Osteoblast (primary cell): ENCODE measurements at regions not wholly inside any gene's neighbourhood (a gene's known extent, or its start where the extent isn't known, plus 50 kb on each side); places are given as distances from the start of the nearest gene placed in this dataset.

ENCODE experiments used
- DNase-seq: peaks from one replicate; pipeline ENCODE4 v3.0.0; 2011; ENCODE audit warnings: low spot score, mixed read lengths; ENCODE audit not compliant: insufficient read length; ENCODE audit errors: missing footprints
- H2AFZ ChIP-seq: 2 replicates; pipeline ENCODE4 v1.6.0; 2011; ENCODE audit warnings: mild to moderate bottlenecking, low read length
- H3K27ac ChIP-seq: 2 replicates; pipeline ENCODE4 v1.5.1; 2011; ENCODE audit warnings: mild to moderate bottlenecking, low read depth, low read length, moderate library complexity
- H3K27me3 ChIP-seq: 2 replicates; pipeline ENCODE4 v1.6.0; 2012; ENCODE audit warnings: mild to moderate bottlenecking, control low read depth, inconsistent platforms, low read length, moderate library complexity; ENCODE audit not compliant: insufficient read depth
- H3K36me3 ChIP-seq: 2 replicates; pipeline ENCODE4 v1.5.1; 2011; ENCODE audit warnings: mild to moderate bottlenecking, low read length, control low read depth, moderate library complexity; ENCODE audit not compliant: insufficient read depth
- H3K4me1 ChIP-seq: 2 replicates; pipeline ENCODE4 v1.5.1; 2011; ENCODE audit warnings: mild to moderate bottlenecking, low read length, control low read depth, moderate library complexity; ENCODE audit not compliant: insufficient read depth
- H3K4me2 ChIP-seq: 2 replicates; pipeline ENCODE4 v1.6.0; 2011; ENCODE audit warnings: mild to moderate bottlenecking, low read length; ENCODE audit not compliant: insufficient read depth
- H3K4me3 ChIP-seq: fragments of 200-600 bp; sonication (generic); 3 replicates; pipeline ENCODE4 v1.5.1; 2012; ENCODE audit warnings: mild to moderate bottlenecking, low read length, inconsistent platforms; ENCODE audit not compliant: insufficient read depth
- H3K79me2 ChIP-seq: 2 replicates; pipeline ENCODE4 v1.6.0; 2012; ENCODE audit warnings: mild to moderate bottlenecking, low read length, control low read depth, inconsistent platforms; ENCODE audit not compliant: insufficient read depth
- H3K9me3 ChIP-seq: 2 replicates; pipeline ENCODE4 v1.5.1; 2011; ENCODE audit warnings: low read depth, low read length, control low read depth
- H4K20me1 ChIP-seq: 2 replicates; pipeline ENCODE4 v1.6.0; 2012; ENCODE audit warnings: mild to moderate bottlenecking, low read length, control low read depth; ENCODE audit not compliant: insufficient read depth
- CTCF ChIP-seq: IDR thresholded peaks from 2 replicates; pipeline ENCODE4 v1.5.1; 2011; ENCODE audit warnings: mild to moderate bottlenecking, low read depth, low read length, moderate library complexity; ENCODE audit errors: extremely low read depth

DNA sequence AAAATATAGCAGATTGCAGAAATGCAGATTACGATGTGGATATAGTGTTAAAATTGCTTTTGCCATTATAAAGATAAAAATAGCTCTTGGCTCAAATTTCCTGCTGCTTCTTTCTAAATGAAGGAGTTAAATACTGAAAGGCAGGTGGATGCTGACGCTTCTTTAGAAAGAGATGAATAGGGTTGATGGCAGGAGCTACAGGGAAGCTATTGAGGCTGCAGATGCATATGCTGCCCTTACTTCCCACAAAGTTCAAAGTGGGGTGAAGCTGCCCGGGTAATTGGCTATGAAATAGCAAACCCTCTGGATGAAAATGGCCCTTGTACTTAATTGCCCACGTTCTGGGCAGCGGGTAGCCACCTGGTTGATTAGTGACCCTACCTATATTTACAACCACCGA, 379.5 kb downstream of the ZIC3 start:
- H3K27me3 ChIP-seq, result no peaks in the 10 kb centered on the region
- no peak for DNase-seq
- no peak overlapping the region for H3K27ac ChIP-seq
- H2AFZ ChIP-seq, result no peak overlapping the region
- no peaks in the 10 kb centered on the region for H3K79me2 ChIP-seq
- TF ChIP-seq CTCF, result no peak
- no peak overlapping the region for H3K4me3 ChIP-seq
- H3K9me3 ChIP-seq, result no peaks in the 10 kb centered on the region
- no peaks in the 10 kb centered on the region for H3K36me3 ChIP-seq
- no peak overlapping the region for H3K4me2 ChIP-seq
- no peaks in the 10 kb centered on the region for H3K4me1 ChIP-seq
- no peaks in the 10 kb centered on the region for H4K20me1 ChIP-seq

DNA sequence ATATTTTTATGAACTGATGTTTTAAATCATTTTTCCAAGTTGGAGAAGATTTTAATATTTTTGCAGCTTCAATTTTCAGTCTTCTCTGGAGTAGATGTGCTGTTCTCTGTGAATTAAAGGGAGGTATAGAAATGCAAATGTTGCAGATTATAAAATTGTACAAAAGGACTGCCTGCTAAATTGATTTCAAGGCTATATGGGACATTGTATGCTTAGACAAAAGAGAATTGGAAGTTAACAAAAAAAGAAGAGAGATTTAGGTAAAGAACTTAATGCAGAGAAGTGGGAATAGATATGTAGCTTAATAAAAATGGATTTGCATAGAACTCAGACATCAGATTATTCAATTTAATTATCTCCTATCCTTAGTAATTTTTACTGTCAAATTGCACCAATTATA, 403.3 kb downstream of the ZIC3 start:
- Histone ChIP-seq H2AFZ (no peak overlapping the region), H4K20me1 (no peaks in the 10 kb centered on the region), H3K4me2 (no peak overlapping the region), H3K4me1 (no peaks in the 10 kb centered on the region), H3K27me3 (no peaks in the 10 kb centered on the region), H3K9me3 (no peaks in the 10 kb centered on the region), H3K36me3 (no peaks in the 10 kb centered on the region), H3K79me2 (no peaks in the 10 kb centered on the region), H3K4me3 (no peak overlapping the region), H3K27ac (no peak overlapping the region)
- DNase-seq, result no peak
- no peak for TF ChIP-seq CTCF

DNA sequence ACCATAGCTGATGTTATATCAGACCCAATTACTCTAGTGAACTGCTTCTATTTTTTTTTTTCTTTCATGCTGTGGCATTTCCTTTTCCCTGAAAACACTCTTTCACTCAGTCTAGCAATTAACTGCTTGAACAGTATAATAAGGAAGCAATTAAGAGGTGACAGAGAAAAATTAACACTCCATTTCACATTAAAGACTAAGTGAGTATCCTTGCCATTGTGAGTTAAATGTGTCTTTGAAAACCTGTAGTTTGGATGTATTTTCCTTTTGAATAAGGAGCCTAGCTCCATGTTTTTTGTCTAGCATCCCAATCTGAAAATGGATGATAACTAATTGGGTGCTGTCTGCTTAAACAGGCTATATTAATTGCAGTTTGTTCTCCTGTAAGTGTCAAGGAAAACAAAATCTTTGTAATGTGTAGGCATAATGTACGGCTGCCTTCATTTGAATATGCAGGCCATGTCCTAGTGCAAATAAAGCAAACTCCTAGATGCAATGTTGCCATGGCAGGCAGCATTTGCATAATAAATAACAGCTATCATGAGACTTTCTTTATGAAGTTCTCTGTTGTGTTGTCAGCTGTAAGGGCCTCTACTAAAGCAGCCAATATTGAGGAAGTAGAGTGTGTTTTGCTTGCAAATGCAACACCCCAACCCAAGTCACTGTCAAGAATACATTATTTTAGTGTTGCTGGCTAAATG, 416.7 kb downstream of the ZIC3 start:
- no peak overlapping the region for H3K4me2 ChIP-seq
- H3K4me1 ChIP-seq, result no peaks in the 10 kb centered on the region
- no peak for TF ChIP-seq CTCF
- DNase-seq, result no peak
- no peak overlapping the region for H2AFZ ChIP-seq
- H3K27ac ChIP-seq, result no peak overlapping the region
- H3K36me3 ChIP-seq, result no peaks in the 10 kb centered on the region
- no peak overlapping the region for H3K4me3 ChIP-seq
- H4K20me1 ChIP-seq, result no peaks in the 10 kb centered on the region
- H3K79me2 ChIP-seq, result no peaks in the 10 kb centered on the region
- no peaks in the 10 kb centered on the region for H3K9me3 ChIP-seq
- no peaks in the 10 kb centered on the region for H3K27me3 ChIP-seq

- Histone ChIP-seq H3K9me3 (no peaks in the 10 kb centered on the region), H3K27ac (no peak overlapping the region), H3K4me3 (no peak overlapping the region), H2AFZ (no peak overlapping the region), H3K79me2 (no peaks in the 10 kb centered on the region), H3K4me1 (no peaks in the 10 kb centered on the region), H3K4me2 (no peak overlapping the region), H4K20me1 (no peaks in the 10 kb centered on the region), H3K27me3 (no peaks in the 10 kb centered on the region), H3K36me3 (no peaks in the 10 kb centered on the region)
- no peak for TF ChIP-seq CTCF
- no peak for DNase-seq
Measured at GRCh38 chrX:137988470-137988869, 422.5 kb downstream of the ZIC3 start.
